ENCODE measurements at regions not wholly inside any gene's neighbourhood (a gene's known extent, or its start where the extent isn't known, plus 50 kb on each side); places are given as distances from the start of the nearest gene placed in this dataset.

GRCh38 chr10:83880252-83880791 lies 259.0 kb upstream of the GHITM start:
- no peak for DNase-seq (ENCODE audit: low spot score)

GRCh38 chr10:83881661-83882060 lies 257.6 kb upstream of the GHITM start:
- no peak for DNase-seq (ENCODE audit: low spot score)

GRCh38 chr10:83886871-83887270 lies 252.4 kb upstream of the GHITM start:
- DNase-seq (ENCODE audit: low spot score), result no peak

- no peak for DNase-seq (ENCODE audit: low spot score)
These were observed 246.6 kb upstream of the GHITM start for GRCh38 chr10:83892737-83893136.

GRCh38 chr10:83896219-83896618 lies 243.1 kb upstream of the GHITM start:
- no peak for DNase-seq (ENCODE audit: low spot score)

- no peak for DNase-seq (ENCODE audit: low spot score)
These were observed 241.7 kb upstream of the GHITM start for GRCh38 chr10:83897626-83898025.

DNA sequence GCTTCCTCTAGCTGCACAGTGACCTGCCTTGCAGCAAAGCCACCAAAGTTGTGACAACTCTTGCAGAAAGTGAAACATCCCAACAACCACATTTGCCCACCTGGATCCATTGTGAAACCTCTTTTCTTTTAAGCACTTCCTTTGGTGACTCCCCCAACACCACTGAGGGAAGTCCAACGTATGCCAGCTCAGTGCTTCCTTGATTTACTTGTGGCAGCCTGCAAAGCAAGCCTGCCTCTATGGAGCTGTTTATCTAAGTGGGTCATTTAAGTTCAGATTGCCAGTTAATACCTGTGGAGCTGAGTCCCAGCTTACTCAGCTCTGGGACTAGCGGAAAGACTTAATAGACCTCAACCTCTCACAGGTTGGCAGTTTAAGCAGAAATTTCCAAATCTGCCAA lies 230.8 kb upstream of the GHITM start:
- no peak for DNase-seq (ENCODE audit: low spot score)

- DNase-seq (ENCODE audit: low spot score), result no peak
These were observed 230.3 kb upstream of the GHITM start for GRCh38 chr10:83909001-83909400.

- no peak for DNase-seq (ENCODE audit: low spot score)
These were observed 223.5 kb upstream of the GHITM start for GRCh38 chr10:83915801-83916200.

DNA sequence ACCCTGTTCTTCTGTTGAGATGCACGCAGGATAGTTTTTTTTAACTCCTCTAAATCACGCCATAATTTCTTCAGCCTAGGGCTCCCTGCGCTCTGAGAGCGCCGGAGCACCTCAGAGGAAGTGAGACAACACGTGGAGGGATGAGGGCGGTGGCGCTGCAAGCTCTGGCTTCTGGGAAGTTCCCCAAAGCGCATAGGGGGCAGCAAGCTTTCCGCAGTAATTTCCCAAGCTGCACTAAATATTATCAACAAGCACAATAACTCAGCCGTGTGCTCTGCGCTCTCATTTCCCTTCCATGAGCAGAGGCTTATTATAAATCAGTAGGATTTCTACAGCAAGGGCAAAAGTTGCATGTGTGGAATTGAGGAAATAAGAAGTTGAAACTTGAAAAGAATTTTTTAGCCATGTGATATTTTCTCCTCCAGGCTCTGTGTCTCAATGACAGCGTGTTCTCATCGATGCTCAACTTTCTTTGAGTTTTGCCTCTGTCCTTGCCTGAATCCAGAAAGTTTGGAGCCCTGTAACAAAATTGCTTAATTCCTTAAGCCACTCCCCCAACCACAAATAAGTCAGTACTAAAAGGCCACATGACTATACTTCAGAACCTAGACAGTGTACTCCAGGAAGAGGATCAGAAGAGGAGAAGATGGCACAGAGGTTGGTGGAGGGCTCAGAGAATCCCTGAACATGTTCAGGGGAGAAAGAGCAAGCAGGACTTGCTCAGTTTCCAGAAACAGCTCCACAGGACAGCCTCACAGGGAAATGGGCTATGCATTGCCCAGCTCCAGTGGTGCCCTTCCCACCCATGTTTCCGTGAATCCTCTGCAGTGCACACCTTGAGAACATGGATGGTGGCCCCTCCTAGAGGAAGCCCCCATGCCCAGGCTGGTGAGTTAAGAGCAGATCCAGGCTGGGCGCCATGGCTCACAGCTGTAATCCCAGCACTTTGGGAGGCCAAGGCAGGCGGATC lies 221.5 kb upstream of the GHITM start:
- DNase-seq (ENCODE audit: low spot score), result no peak

DNA sequence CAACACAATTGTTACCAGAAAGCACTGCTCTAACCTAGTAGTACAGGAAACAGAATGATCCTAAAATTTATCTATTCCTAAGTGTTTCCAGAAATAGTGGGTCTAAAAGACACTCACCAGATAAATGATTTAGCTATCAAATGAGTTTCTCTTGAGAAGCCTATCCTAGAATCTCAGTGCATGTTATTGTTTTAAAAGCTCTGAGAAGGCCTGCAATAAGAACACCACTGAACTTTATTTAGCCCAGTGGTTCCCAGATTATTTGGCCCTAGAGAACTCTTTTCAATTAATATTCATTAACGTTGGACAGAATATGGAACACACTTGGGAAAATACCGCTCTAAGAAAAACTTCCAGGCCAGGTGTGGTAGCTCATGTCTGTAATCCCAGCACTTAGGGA lies 220.1 kb upstream of the GHITM start:
- DNase-seq (ENCODE audit: low spot score), result no peak

GRCh38 chr10:83921984-83922860 lies 217.1 kb upstream of the GHITM start:
- DNase-seq (ENCODE audit: low spot score), result no peak

- DNase-seq (ENCODE audit: low spot score), result no peak
These were observed 214.2 kb upstream of the GHITM start for GRCh38 chr10:83925133-83925532.

GRCh38 chr10:83926606-83927005 lies 212.7 kb upstream of the GHITM start:
- DNase-seq (ENCODE audit: low spot score), result no peak

DNA sequence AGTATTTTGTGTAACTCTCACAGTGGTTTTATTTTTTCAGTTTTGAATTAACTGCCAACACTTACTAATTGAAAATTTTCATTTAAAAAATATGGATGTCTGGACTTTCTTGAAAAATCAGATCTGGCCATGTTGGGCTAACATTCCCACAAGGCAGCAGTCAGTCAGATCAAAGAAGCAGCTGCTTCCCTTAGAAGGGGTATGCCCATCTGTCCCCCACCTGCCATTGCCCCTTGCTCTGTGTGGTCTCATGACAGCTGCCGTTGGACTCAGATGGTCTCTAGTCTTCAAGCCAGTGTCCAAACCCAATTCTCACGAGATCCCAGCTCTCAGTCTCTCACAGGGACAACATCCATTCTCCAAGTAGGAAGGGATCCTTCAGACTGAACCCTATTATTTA lies 212.1 kb upstream of the GHITM start:
- DNase-seq (ENCODE audit: low spot score), result no peak

- no peak for DNase-seq (ENCODE audit: low spot score)
These were observed 209.9 kb upstream of the GHITM start for GRCh38 chr10:83929399-83929798.

DNA sequence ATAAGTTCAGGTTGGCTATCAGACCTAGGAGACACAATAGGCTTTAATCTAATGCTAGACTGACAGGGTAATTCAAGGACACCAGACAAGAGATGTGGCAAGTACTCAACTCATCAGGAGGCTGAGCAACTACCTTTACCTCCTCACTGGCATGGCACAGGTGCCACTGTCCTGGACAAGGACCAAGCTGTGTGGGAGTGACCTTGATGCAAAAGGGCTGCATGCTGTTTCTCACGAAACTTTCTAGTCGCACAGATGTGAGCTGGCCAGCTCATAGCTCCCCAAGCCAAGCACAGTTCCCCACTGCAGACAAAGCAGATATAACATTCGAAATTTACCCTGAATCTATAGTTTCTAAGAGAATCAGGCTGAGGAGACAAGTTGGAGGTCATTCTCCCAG lies 207.6 kb upstream of the GHITM start:
- no peak for DNase-seq (ENCODE audit: low spot score)

- DNase-seq (ENCODE audit: low spot score), result no peak
These were observed 207.1 kb upstream of the GHITM start for GRCh38 chr10:83932245-83932644.

GRCh38 chr10:83934062-83934461 lies 205.2 kb upstream of the GHITM start:
- no peak for DNase-seq (ENCODE audit: low spot score)

- DNase-seq (ENCODE audit: low spot score), result no peak
These were observed 204.5 kb upstream of the GHITM start for GRCh38 chr10:83934641-83935338.

DNA sequence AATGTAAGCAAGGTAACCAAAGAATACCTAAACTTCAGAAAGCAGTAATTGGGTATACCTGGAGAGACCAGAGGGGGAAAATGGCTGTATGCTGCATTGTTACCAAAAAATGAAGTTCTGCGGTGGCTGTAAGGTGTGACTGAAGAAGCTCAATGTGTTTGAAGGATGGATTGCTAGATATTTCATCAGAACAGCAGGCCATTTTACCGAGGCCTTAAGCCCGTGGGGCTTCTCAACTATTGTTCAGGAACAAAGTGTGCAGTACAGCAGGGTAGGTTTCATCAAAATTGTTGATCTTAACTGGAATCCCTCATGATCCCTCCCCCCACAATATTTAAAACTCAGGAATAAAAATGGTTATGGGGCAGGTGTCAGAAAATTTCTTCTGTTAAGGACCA lies 204.0 kb upstream of the GHITM start:
- DNase-seq (ENCODE audit: low spot score), result no peak

DNA sequence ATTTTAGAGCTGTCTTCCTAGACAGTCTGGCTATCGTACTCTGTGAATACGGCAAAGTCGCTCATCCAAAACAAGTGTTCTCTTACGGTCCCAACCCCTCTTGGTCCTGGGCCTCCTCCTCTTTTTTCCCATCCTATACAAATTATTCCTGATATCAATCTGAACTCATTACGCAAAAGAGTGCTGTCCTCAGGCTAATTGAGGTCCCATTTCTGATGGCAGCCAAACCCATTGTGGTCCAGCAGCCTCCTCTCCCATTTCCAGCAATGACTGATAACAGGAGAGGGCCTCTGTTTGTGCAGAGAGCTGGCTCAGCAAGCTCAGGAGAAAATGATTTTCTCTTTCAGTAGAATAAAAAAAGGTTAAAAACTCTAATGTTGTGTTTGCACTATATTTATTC lies 203.4 kb upstream of the GHITM start:
- DNase-seq (ENCODE audit: low spot score), result no peak

All from left forelimb (tissue), 1 donor.